Epidermal melanocyte (primary cell): ENCODE measurements at regions not wholly inside any gene's neighbourhood (a gene's known extent, or its start where the extent isn't known, plus 50 kb on each side); places are given as distances from the start of the nearest gene placed in this dataset.
"Not testable (repeated sequence)": the region's sequence is repeated elsewhere in the genome, so short reads cannot be mapped to it uniquely, and the experiment has no call there.

ENCODE experiments used
- DNase-seq: peaks from one replicate; pipeline ENCODE4 v3.0.0; 2011; ENCODE audit warnings: low spot score; ENCODE audit not compliant: insufficient read length

DNA sequence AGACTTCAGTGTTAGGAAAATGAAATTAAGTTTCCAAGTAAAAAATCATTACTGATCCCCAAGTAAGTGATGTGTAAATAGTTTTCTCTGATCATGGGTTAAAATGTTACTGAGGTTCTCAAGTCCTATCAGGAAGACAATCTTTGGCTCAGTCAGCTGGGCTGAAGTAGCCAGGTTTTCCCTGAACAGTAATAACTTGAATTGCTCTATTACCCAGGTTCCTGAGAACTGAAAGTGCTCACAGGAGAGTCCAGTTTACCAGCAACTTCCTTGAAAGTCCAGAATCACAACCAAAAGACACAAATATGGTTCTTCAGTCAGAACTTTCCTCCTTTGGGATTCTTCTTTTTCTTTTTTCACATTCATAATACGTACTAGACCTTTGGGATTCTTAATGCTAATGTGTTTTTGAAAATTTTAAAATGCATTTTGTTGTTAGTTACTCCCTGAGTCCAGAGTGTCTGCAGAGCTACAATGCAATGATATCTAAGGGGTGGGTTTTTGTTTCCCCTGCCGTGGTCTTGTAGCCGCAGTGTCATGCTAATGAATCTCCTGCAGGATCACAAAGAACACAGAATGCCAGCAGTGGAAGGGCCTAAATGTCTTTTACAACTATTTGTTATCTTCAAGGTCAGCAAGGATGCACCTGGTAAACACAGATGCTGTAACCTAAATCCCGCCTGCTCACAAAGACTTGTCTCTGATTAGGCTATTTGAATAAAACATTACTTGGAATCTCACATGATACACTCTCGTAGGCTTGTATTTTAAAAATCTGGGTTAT is 439.8 kb upstream of the NR3C2 start:
- no peak for DNase-seq

DNA sequence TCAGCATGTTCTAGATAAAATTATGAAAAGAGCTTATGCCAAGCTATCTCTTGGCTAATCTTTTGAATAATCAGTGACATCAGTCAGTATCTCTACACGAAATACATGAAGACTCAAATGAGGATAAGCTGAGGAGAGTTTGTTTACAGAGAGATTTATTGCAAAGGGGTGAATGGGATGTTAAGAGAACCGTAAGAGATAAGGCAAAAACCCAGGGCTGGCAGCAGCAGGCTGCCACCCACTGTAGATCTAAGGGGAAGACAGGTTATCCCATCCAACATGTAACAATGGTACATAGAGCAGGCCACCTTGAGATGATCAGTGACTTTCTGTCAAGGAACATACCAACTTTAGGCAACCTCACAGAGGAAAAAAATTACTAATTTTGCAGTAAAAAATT is 432.1 kb upstream of the NR3C2 start:
- DNase-seq = no peak

DNA sequence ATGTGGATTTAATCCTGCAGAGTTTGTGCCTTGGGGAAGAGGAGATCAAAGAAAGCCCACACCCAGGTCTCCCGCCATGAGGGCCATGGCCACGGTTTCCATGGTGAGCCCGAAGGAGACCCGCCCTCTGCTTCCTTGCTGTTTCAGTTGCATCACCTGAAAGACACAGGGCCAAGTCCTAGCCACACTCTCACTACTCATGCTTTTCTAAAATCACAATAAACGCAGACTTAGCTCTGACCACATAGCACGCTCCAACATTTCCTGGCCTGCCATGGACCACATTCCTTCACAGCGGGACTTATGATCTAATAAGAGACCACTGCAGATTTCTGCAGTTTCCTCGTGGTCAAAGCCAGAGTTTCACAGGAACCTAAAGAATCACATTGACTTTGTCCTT is 426.0 kb upstream of the NR3C2 start:
- no peak for DNase-seq

DNA sequence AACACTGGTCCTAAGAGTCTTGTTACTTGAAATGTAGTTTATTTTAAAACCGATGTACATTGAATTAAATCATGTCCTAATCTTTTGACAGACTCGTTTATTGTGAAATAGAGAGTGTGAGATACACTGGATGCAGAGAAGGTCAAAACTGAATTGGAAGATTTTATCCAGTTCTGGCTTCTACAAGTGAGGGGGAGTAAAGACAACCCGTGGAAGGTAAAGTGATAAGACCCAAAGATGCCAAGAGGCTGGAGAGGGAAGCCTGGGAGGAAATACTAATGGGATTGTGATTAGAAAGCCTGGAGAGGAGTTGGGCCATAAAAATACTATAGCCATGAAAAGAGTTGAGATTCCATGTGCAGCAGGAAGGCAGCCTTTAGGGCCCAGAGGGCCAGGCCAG is 424.5 kb upstream of the NR3C2 start:
- DNase-seq = no peak

DNA sequence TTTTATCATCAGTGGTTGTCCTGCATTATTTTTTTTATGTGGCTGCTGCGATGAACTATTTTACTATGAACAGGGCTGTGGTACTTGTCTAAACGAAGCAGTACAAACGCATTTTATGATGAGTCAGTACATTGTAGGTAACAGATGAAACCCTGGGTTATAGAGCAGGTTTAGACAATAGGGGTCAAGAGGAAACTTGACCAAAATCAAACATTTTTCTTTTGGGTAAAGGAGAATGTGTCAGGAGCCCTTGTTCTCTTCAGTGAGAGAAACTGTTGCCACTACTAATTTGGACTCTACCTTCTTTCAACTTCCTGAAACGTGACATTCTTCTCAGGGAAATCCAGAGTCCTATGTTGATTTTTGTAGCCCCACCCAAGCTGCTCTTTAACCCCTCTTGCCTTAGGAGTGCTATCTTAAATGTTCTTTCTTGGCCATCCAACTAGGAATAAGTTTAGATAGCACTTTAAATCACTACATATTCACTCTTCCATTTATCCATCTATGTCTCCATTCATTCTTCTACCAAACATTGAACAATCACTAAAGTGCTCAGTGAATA is 415.8 kb upstream of the NR3C2 start:
- DNase-seq = no peak

DNA sequence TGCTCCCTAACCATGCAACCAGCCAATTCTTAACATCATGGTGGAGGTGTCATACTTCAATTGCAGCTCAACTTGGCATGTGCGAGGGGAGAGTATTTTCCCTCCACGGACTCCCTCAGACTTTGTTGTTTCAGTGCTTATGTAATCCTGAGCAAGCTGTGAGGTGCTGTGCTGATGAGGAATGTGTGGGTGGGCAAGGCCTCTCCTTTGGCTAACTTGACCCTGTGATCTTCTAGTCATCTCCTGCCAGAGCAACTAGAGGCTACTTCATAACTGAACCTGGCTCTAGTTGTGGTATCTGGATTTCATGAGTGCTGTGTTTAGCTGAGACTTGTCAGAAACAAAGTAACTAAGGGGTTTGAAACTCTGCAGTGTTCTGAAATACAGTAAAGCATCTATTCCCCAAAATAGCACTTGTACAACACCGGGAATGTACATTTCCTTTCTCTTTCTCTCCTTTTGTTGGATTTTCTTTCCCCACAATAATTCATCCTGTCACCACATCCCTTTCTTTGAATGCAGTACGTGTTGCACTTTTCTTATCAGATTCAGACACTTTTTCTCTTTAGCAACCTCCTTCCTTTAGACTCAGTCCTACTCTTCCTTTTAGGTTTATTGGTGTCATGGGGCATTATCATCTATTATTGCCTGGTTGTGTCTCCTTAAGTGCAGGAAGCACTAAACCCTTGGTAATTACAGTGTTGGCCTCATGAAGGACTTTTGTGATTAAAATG is 415.2 kb upstream of the NR3C2 start:
- no peak for DNase-seq

DNA sequence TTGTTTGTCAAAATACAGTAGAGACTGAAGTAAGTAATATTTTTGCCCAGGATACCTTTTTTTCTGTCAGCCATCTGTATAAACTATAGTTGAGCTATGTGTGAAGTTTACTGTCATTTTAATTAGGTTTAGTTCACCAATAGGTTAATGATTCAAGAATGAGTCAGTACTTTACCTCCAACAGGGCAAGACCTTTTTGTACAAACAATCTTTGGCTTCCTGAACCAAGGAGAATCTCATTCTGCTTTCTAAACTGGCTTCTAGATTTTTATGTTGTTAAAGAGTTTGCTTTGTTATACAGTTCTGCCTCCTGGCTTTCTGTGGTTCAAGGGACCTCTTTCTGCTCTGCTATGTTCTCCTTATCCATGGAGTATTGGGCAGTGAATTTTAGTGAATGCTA is 412.0 kb upstream of the NR3C2 start:
- no peak for DNase-seq

DNA sequence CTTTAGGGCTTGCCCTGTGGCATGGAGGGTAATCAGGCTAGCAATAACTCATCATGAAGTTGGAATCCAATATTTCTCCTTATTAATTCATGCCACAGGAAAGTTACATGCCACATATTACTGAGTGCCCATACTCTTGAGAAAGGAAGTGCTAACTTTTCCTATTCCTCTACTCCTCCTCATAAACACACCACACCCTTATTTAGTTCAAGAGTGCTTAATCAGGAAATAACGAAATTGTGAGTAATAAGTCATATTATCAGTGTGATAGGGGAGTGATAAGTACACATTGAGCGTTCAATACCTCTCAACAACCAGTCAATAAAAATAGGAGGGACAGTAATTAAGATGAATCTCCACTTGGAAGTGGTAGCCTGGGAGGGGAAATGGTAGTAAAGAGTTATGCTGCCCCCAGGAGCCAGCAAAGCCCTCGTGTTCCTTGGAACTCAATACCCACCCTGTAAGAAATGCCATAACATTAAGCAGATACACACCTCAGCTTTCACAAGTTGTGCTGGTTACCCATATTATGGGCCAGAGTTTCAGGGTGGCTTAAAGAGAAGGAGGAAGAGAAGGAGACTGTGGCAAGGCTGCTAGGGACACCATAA is 410.0 kb upstream of the NR3C2 start:
- no peak for DNase-seq

DNA sequence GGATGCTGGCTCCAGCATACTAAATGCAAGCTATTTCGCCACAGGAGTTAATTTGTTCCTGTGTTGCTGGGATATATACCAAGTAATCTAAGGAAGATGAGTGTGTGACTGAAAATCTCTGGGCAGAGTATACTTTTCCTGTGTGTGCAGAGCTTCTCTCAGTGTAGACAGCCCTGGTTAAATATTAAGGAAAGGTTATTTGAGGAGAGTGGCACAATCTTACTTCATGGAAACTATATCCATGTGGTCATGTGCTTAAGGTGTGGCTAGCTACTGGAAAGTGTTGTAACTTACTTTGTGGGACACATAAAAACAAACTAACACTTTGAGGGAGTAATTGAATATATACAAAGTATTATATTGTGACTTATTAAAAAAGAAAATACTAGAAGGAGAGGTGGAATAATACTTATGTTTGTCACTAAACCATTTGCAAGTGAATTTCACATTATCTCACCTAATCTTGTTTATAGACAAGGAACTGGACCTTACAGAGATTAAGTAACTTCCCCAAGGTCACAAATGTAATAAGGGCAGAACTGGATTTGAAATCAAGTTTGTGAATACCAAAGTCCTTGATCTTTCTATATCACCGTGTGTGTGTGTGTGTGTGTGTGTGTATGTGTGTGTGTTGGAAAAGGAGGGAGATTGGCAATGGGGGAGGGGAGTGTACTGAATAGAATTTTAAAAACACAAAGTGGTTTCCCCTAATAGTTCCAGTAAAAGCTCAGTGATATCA is 408.2 kb upstream of the NR3C2 start:
- no peak for DNase-seq

DNA sequence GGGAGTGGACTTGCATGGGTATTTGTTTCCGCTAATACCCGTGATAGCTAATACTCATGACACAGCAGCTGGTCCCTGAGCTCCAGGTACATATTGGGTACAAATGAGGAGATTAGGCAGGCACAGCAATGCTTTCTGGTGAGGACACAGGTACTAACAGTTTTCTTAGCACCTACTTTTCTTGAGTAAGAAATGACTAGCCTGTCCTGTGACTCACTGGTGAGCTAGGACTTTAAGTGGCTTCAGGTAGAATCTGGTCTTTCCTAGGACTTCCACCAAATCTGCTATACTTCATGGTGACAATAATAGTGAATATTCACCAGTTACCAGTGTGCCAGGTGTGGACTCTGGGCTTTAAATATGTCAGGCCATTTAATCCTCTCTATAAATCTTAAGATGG is 407.4 kb upstream of the NR3C2 start:
- DNase-seq = no peak

DNA sequence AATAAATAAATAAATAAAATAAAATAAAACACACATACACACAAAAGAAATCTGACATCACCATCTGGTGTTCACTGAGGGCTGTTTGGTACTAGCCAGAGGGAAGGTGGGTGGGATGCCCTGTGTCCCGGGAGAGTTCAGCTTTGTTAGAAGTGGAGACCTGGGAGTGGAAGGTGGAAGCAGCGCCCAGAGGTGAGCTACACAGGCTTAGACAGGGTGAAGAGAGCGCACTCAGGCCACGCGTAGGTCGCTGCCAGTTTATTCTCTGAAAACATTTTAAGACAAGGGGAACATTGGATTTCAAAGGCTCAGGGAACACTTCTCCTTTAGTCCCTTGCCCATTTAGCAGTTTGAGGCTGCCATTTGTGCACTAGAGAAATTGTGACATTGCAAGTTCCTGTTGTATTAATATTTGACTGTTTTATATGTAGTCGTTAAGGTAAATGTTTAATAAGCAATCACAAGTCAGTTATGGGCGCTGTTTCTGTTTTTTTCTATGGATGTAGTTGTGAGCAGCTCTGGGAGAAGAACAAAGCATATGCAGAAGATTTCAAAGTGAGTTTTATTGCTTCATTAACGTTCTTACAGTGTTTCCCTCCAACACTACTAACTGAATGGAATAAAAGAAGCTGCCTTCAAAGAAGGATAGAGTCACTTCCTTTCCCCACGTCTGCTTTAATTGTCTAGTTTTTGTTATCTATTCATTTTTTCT is 405.5 kb upstream of the NR3C2 start:
- DNase-seq = no peak

DNA sequence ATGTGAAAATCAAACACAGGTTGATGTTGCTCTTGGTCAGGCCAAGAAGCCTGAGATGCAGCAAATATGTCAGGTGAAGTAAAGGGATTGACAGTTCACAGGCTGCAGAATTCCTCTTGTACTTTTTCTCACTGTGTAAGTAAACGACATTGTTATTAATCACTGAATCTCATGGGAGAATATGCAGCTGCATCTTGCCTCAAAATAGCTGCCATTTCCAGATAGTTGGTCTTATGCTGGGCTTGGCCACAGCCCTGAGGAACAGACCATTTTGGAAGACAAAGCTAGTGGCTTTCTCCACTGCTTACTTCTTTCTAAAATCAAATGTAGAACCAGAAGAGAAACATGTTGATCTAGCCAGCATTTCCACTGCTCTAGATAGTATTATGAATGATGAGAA is 403.4 kb upstream of the NR3C2 start:
- DNase-seq = no peak

DNA sequence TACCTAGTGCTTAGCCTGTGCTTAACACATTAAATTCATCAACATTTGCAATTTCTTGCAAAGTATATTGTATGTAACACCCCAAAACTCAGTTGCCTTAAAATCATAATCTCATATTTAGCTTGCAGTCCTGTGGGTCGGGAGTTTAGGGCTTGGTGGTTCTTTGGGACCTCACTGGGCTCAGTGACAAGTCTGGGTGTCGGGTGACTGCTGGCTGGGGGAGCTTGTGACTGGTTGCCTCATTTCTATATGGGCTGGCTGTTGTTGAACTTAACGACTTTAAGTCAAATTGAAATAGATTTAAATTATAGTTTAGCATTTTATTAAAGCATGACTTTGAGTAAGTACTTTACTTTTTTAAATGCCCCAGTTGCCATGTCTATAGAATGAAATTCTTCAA is 401.4 kb upstream of the NR3C2 start:
- DNase-seq = no peak

DNA sequence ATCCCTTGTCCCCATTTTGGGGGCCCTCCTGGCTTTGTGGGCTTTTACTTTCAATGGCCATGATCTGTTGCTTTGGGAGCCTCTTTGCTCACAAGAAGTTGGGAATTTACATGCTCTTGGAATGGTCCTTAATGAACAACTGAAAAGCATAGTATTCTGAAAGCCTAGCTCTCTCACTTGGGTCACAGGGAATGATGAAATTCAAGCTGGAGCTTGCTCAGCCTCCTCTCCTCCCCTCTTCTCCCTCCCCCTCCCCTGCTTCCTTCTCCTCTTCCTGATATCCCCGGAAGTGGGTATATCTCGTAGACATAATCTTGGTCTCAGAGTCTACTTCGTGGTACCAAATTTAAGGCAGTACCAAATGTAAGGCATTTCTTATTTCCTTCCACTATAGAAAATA is 400.6 kb upstream of the NR3C2 start:
- DNase-seq = no peak

DNA sequence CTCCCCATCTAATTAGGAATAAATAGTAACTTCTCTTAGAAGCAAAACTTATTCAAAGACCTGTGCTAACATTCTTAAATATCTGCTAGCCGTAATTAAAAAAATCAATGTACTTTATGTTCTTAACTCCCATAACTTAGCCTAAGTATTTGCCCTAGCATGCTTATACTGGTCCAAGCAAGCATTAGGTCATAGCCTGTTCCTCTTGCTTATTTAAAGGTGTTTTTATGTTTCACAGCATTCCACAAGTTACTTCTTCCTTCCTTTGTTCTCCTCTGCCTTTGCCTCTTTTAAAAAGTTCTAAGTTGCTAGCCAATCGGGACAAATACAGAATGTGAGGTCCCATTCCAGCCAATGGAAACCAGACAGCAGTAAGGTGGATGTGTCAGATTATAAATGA is 395.4 kb upstream of the NR3C2 start:
- DNase-seq = not testable (repeated sequence)

DNA sequence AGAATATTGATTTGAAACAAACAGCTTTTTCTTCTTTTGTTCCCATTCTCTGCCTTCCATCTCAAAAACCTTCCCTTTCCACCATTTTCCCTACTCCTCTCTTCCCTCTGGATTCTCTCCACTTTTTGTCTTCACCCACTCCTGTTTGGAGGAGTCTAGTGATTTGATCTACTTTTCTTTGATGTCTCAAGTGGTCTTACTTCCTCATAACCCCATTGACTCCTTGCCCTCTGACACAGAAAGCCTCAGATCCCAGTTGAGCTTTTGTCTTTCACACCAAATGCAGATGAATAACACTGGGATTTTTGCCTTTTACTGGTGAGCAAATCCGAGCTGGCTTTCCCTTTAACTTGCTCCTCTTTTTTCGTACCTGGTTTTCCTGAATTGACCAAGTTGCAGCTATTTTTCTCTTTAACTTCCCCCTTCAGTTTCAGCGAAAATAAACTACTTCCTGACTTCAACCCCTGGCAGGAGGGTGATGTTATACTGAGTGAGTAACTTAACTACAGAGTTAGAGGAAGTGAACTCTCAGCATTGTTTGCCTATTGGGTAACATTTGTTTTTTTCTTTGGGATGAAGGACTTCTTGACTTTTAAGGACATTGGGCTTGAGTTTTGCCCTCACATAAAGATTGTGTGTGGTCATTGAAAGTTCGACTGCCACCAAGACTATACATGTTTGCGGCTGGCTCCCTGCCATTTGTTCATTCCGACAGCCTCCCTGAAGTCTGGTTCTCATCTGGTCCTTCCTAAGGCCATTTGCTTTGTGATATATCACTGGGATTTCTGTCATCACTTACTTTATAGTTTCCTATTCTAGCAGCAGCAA is 392.8 kb upstream of the NR3C2 start:
- no peak for DNase-seq

DNA sequence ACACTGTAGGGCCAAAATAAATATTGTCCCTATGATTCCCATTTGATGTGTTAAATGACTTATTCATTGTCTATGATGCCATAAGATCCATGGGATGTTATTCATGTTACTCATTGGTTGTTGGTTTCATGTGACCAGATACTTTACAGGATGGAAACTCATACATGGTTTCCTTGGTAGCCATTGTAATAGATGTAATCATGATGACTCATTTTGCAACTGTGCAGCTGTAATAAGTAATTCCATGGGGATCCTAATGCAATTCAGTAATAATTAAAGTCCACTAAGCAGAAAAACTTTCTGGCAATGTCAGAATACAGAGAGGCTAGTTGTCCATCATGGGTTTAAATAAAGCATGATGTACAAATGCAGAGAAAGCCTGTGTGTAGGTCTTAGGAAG is 389.7 kb upstream of the NR3C2 start:
- no peak for DNase-seq

DNA sequence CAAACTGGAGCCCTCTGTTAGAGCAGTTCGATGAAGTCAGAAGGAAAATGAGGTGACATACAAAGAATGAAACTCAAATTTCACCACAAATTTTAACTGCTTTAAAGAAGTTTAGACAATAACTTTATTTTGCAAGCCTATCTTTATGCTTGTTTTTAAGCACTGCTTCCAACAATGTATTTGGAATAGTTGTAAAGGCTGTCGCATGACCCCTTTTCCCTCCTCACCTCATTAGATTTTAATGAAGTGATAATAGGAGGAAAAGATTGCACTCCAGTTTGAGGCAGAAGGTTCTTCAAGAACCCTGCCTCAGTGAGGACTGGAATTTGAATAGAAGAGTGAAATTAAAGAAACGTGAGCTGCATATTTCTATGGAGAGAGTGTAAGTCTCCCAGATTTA is 386.1 kb upstream of the NR3C2 start:
- no peak for DNase-seq

DNA sequence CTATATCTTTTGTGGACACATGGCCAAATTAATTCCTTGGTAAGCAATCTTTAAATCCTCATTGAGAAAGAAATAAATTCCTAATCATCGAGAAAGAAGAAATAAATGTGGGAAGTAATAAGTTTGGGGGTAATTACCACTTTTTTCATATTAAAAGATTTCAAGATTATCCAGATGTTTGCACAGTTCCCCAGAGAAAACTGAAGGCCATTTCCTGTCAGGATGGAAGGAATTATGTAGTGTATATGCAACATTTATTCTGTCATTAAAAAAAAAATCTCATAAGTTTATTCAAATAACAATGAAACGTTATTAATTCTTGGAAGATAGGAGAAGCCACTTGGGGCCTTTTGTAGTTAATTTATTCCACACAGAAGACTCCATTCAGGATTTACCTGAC is 385.6 kb upstream of the NR3C2 start:
- DNase-seq = no peak

DNA sequence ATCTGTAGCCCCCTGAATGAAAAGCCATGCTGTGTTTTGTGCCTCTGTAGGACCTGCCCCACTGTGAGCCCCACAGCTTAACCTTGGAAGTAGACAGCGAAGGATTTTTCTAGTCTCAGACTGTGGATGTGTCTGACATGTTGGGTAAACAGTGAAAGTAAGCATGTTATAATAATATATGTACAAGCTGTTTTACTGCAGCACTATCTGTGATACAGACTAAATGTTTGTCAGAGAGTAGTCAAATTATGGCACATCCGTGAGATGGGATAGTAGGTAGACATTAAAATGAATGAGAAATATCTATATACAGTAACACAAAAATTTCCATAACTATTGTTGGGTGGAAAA is 381.2 kb upstream of the NR3C2 start:
- no peak for DNase-seq
